Endothelial cell of hepatic sinusoid (primary cell): ENCODE measurements at regions not wholly inside any gene's neighbourhood (a gene's known extent, or its start where the extent isn't known, plus 50 kb on each side); places are given as distances from the start of the nearest gene placed in this dataset.

Experiments
- in situ Hi-C: cut with HindIII; loops from 2 replicates; pipeline ENCODE4 v1.10.0; 2017; ENCODE audit warnings: low sequenced_read_pairs

- in situ Hi-C loops, result loop anchor here (10.0 kb wide), 1 partner anchor 202 kb away; no protein-coding TSS in a partner anchor
Measured at GRCh38 chr11:70746351-70746750, 348.0 kb downstream of the CTTN start.

DNA sequence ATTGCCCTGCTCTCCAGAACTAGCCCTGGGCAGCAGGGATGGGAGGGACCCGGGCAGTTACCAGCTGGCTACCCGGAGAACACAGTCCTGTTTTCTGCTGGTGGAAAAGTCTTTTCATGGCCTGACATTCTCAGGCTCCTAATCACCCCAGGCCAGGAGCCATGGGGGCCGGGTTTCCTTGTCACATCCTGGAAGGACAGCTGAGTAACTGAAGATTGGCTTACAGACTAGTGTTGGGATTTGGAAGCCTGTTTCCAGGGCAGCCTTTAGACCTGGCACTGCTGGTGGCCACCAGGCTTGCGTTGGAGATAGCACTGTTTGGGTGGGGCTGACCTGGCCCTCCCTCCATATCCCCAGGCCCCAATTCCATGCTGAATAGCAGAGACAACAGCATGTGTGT is 349.0 kb downstream of the CTTN start:
- in situ Hi-C loops, result loop anchor here (10.0 kb wide), 1 partner anchor 202 kb away; no protein-coding TSS in a partner anchor

- in situ Hi-C loops, result loop anchor here (10.0 kb wide), 1 partner anchor 203 kb away; no protein-coding TSS in a partner anchor
Measured at GRCh38 chr11:70747921-70748320, 349.6 kb downstream of the CTTN start.

- in situ Hi-C loops, result no loop called here
Measured at GRCh38 chr11:70751142-70751734, 352.9 kb downstream of the CTTN start.

GRCh38 chr11:70755410-70756158 is 357.3 kb downstream of the CTTN start:
- in situ Hi-C loops, result no loop called here

GRCh38 chr11:70756341-70756740 is 358.0 kb downstream of the CTTN start:
- in situ Hi-C loops, result no loop called here

GRCh38 chr11:70756756-70757155 is 358.4 kb downstream of the CTTN start:
- in situ Hi-C loops, result no loop called here

- in situ Hi-C loops, result no loop called here
Measured at GRCh38 chr11:70757241-70757640, 358.9 kb downstream of the CTTN start.

DNA sequence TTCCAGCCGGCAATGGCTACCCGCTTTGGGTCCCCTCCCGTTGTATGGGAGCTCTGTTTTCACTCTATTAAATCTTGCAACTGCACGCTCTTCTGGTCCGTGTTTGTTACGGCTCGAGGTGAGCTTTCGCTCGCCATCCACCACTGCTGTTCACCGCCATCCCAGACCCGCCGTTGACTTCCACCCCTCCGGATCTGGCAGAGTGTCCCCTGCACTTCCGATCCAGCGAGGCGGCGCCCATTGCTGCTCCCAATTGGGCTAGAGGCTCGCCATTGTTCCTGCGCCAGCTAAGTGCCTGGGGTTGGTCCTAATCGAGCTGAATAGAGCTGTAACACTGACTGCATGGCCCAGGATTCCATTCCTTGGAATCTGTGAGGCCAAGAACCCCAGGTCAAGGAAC is 359.9 kb downstream of the CTTN start:
- in situ Hi-C loops, result no loop called here

DNA sequence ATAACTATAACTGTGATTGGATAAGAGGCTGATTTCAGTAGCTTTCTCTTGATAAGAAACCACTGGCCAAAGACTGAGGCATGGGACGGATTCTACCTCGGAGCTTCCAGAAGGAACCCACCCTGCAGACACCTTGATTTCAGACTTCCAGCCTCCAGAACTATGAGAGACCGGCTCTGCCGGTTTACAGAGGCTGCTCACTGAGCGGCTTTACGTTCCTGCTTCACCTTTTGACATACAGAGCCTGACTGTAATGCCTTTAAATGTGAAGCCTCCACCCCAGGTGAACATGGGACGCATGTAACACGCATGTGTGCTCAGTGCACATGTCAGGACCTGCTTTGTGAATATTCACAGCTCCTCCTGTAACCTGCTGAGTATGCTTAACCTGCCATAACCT is 361.5 kb downstream of the CTTN start:
- in situ Hi-C loops, result no loop called here

DNA sequence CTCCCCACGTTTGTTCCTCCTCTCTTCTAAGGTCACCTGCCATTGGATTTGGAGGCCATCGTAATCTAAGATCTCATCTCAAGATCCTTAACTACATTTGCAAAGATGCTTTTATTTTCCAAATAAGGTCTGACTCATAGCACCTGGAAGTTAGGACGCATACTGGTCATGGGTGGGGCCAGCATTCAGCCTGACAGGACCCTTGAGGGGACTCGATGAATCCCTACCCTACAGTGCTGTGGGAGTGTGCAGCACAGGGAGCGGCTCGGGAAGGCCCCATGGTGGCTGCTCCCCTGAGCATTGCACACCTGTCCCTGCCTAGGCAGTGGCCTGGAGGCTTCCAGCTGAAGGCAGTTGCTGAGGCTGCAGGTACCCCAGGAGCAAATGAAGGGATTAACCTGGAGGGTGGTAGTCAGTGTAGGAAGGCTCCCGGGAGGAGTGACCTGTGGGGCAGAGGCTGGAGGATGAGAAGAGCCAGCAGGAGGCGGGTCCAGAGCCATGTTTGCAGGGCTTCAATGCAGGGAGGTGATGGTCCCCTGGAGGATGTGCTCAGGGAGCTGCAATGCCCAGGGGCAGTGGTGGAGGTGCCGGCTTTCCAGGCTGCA is 362.2 kb downstream of the CTTN start:
- in situ Hi-C loops, result no loop called here

- in situ Hi-C loops, result no loop called here
Measured at GRCh38 chr11:70761094-70761907, 363.0 kb downstream of the CTTN start.

- in situ Hi-C loops, result no loop called here
Measured at GRCh38 chr11:70761908-70762337, 363.6 kb downstream of the CTTN start.

- in situ Hi-C loops, result no loop called here
Measured at GRCh38 chr11:70762810-70763209, 364.5 kb downstream of the CTTN start.

DNA sequence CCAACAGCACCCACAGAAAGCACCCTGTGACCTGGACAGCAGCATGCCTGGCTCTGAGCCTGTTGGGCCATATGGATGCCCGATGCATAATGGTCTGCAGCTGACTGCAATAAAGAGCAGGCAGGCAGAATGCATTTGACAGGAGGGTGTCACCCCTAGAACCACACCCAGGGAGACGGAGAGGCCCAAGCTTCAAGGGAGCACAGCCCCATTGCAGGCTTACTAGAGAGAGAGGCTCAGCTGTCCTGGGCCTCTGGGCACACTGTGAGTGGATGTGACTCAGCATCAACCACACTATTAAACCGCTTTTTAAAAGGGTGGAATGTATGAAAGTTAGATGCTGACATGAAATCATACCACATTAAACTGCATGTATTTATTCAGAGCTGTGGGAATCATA is 365.3 kb downstream of the CTTN start:
- in situ Hi-C loops, result no loop called here

DNA sequence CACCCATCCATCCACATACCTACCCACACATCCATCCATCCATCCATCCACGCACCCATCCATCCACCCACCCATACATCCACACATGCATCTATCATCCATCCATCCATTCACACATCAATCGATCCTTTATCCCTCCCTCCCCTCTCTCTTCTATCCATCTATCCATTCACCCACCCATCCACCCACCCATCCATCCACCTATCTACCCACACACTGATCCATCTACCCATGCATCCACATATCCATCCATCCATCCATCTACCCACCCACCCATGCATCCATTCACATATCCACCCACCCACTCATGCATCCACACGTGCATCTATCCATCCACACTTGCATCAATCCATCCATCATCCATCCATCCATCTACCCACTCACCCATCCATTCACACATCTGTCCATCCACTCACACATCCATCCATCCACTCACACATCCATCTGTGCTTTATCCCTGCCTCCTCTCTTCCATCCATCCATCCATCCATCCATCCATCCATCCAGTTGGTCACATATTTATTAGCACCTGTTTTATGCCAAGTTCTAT is 366.1 kb downstream of the CTTN start:
- in situ Hi-C loops, result no loop called here

DNA sequence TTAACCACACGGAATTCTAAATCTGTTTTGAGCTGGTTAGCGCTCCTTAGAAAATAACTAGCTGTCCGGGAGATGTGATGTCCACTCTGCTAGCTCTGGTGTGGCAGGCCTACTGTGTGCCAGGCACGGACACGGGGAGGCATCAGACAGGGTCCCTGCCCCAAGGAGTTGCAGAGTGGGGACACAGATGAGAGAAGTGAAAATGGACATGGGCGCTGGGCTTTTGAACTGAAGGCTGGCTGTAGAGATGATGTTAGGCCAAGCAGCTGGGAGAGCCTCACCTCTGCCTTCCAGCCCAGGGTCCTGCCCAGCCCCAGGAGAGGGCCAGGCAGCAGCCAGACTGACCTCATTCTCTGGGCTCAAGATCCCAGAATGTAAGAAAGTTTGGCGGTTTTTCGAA is 368.6 kb downstream of the CTTN start:
- in situ Hi-C loops, result no loop called here

- in situ Hi-C loops, result no loop called here
Measured at GRCh38 chr11:70768346-70769095, 370.2 kb downstream of the CTTN start.

GRCh38 chr11:70769106-70769505 is 370.8 kb downstream of the CTTN start:
- in situ Hi-C loops, result no loop called here

DNA sequence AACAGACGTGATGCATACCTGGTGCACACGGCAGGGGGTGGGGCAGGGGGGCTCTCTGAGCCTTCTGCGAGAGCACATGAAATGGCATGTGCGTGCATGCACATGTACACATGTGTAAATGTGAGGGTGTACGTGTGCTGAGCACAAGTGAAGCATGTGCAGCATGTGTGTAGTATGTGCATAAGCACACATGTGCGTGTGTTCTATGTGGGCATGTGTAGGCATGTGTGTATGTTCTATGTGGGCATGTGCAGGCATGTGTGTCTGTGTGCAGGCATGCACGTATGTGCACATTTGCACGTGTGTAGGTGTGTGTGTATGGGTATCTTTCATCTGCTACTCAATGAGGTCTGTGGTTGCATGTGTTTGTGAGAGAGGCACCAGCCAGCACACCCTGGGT is 371.2 kb downstream of the CTTN start:
- in situ Hi-C loops, result no loop called here
